IMR-90 (cell line): ENCODE measurements at regions not wholly inside any gene's neighbourhood (a gene's known extent, or its start where the extent isn't known, plus 50 kb on each side); places are given as distances from the start of the nearest gene placed in this dataset.

Source experiments
- ATAC-seq: fragments of 200-7000 bp; cut with Tn5 transposase; 2 replicates; pipeline ENCODE4 v1.9.1; 2020; ENCODE audit warnings: low read depth, mild to moderate bottlenecking, moderate library complexity
- BruUV-seq: library from RNA; stranded (reverse); fragments of 400-500 nt; replicated peaks from 2 replicates; lab custom pipeline; 2021; lab: Mats Ljungman, UMichigan
- CTCF ChIA-PET: fragments of 300-600 bp; formaldehyde crosslinking; extraction: SDS; loops from one replicate; lab custom pipeline; 2021; ENCODE audit warnings: antibody characterized with exemption; lab: Yijun Ruan, JAX
- POLR2A ChIA-PET: fragments of 300-600 bp; sonication (Branson Sonifier 250); formaldehyde crosslinking; loops from one replicate; lab custom pipeline; 2022; ENCODE audit warnings: antibody characterized with exemption; ENCODE audit not compliant: unreplicated experiment; lab: Charles Lee
- DNase-seq: peaks from one replicate; pipeline ENCODE4 v3.0.0; 2013
- H2AFZ ChIP-seq: replicated peaks from 2 replicates; pipeline ENCODE3; 2013; ENCODE audit warnings: low read length, mild to moderate bottlenecking; ENCODE audit not compliant: poor library complexity
- H2AK5ac ChIP-seq: 2 replicates; pipeline ENCODE4 v1.6.1; 2013; ENCODE audit warnings: low read depth, low read length, inconsistent platforms
- H2AK9ac ChIP-seq: replicated peaks from 2 replicates; pipeline ENCODE3; 2013; ENCODE audit warnings: mild to moderate bottlenecking, low read depth, low read length, moderate library complexity; ENCODE audit not compliant: poor library complexity
- H2BK120ac ChIP-seq: 2 replicates; pipeline ENCODE4 v1.6.1; 2013; ENCODE audit warnings: low read depth, low read length, inconsistent platforms
- H2BK15ac ChIP-seq: 3 replicates; pipeline ENCODE4 v1.6.1; 2013; ENCODE audit warnings: low read depth, low read length, inconsistent platforms
- H2BK20ac ChIP-seq: 2 replicates; pipeline ENCODE4 v1.6.1; 2013; ENCODE audit warnings: low read depth, mild to moderate bottlenecking, inconsistent platforms, low read length, moderate library complexity
- H2BK5ac ChIP-seq: 2 replicates; pipeline ENCODE4 v1.6.1; 2013; ENCODE audit warnings: mild to moderate bottlenecking, low read depth, low read length, inconsistent platforms; ENCODE audit not compliant: poor library complexity, severe bottlenecking
- H3K14ac ChIP-seq: replicated peaks from 2 replicates; pipeline ENCODE4 v1.6.1; 2013; ENCODE audit warnings: low read depth, low read length, inconsistent platforms
- H3K18ac ChIP-seq: 2 replicates; pipeline ENCODE4 v1.6.1; 2013; ENCODE audit warnings: low read depth, low read length, control low read depth
- H3K23ac ChIP-seq: 2 replicates; pipeline ENCODE4 v1.6.1; 2013; ENCODE audit warnings: low read depth, low read length, inconsistent platforms
- H3K27ac ChIP-seq: 2 replicates; pipeline ENCODE4 v1.5.1; 2013; ENCODE audit warnings: mild to moderate bottlenecking, control low read depth, low read length; ENCODE audit not compliant: insufficient read depth
- H3K27me3 ChIP-seq: 2 replicates; pipeline ENCODE4 v1.6.1; 2013; ENCODE audit warnings: low read length; ENCODE audit not compliant: control insufficient read depth, insufficient read depth
- H3K36me3 ChIP-seq: 2 replicates; pipeline ENCODE4 v1.6.1; 2013; ENCODE audit warnings: low read length, mixed read lengths; ENCODE audit not compliant: control insufficient read depth, insufficient read depth
- H3K4ac ChIP-seq: 2 replicates; pipeline ENCODE4 v1.6.1; 2013; ENCODE audit warnings: low read depth, low read length, inconsistent platforms
- H3K4me1 ChIP-seq: 2 replicates; pipeline ENCODE4 v1.6.1; 2013; ENCODE audit warnings: low read length, mixed read lengths; ENCODE audit not compliant: control insufficient read depth, insufficient read depth
- H3K4me2 ChIP-seq: 2 replicates; pipeline ENCODE4 v1.6.1; 2013; ENCODE audit warnings: low read depth, mild to moderate bottlenecking, control low read depth, low read length, moderate library complexity
- H3K4me3 ChIP-seq: 2 replicates; pipeline ENCODE4 v1.5.1; 2013; ENCODE audit warnings: low read depth, mild to moderate bottlenecking, control low read depth, low read length, moderate library complexity; ENCODE audit not compliant: insufficient read depth
- H3K56ac ChIP-seq: 2 replicates; pipeline ENCODE4 v1.6.1; 2013; ENCODE audit warnings: low read length, inconsistent platforms; ENCODE audit not compliant: insufficient read depth; ENCODE audit errors: extremely low read depth
- H3K79me1 ChIP-seq, 2 experiments: 2 replicates each; pipeline ENCODE4 v1.6.1; 2013; ENCODE audit warnings: low read length in 2 of 2, inconsistent platforms in 1 of 2, low read depth in 1 of 2
- H3K9ac ChIP-seq: 2 replicates; pipeline ENCODE4 v1.6.1; 2013; ENCODE audit warnings: low read depth, low read length, control low read depth
- H3K9me1 ChIP-seq: 2 replicates; pipeline ENCODE4 v1.6.1; 2013; ENCODE audit warnings: low read length, inconsistent platforms; ENCODE audit not compliant: insufficient read depth
- H3K9me3 ChIP-seq: 2 replicates; pipeline ENCODE4 v1.6.1; 2013; ENCODE audit warnings: low read length; ENCODE audit not compliant: control insufficient read depth, insufficient read depth
- H4K20me1 ChIP-seq: 2 replicates; pipeline ENCODE4 v1.6.1; 2013; ENCODE audit warnings: low read length, inconsistent platforms; ENCODE audit not compliant: insufficient read depth
- H4K5ac ChIP-seq: 2 replicates; pipeline ENCODE4 v1.6.1; 2013; ENCODE audit warnings: mild to moderate bottlenecking, low read depth, low read length, control low read depth
- H4K8ac ChIP-seq, 2 experiments: 2 replicates each; pipeline ENCODE4 v1.6.1; 2013; ENCODE audit warnings: low read depth in 2 of 2, low read length in 2 of 2, control low read depth in 1 of 2, inconsistent platforms in 1 of 2
- H4K91ac ChIP-seq: 2 replicates; pipeline ENCODE4 v1.6.1; 2013; ENCODE audit warnings: low read depth, low read length, inconsistent platforms; ENCODE audit not compliant: insufficient read depth
- POLR2A ChIP-seq: IDR thresholded peaks from 2 replicates; pipeline ENCODE4 v1.6.1; 2012; ENCODE audit warnings: mild to moderate bottlenecking, low read depth, low read length
- WGBS, 2 experiments: methylation state at CpG; one replicate each; pipeline versions ENCODE4 v1.1.5 to v1.1.7; 2013; ENCODE audit warnings: missing lambda C conversion rate in 2 of 2; ENCODE audit not compliant: insufficient read length in 1 of 2; ENCODE audit errors: extremely low coverage in 2 of 2; 5-methylcytosine and 5-hydroxymethylcytosine counted together
- dilution Hi-C: fragments of 300-500 bp; cut with HindIII; formaldehyde crosslinking; loops from one replicate; pipeline ENCODE4 v1.14.3; 2018; ENCODE audit warnings: low sequenced_read_pairs; ENCODE audit not compliant: unreplicated experiment
- in situ Hi-C: fragments of 300-500 bp; cut with MboI; formaldehyde crosslinking; loops from 3 replicates; pipeline ENCODE4 v1.14.3; 2019; ENCODE audit warnings: low sequenced_read_pairs, inconsistent platforms, mixed read lengths
- intact Hi-C: fragments of 100-400 bp; cut with micrococcal nuclease; formaldehyde crosslinking; loops from 2 replicates; pipeline ENCODE4 v1.10.0; 2022

DNA sequence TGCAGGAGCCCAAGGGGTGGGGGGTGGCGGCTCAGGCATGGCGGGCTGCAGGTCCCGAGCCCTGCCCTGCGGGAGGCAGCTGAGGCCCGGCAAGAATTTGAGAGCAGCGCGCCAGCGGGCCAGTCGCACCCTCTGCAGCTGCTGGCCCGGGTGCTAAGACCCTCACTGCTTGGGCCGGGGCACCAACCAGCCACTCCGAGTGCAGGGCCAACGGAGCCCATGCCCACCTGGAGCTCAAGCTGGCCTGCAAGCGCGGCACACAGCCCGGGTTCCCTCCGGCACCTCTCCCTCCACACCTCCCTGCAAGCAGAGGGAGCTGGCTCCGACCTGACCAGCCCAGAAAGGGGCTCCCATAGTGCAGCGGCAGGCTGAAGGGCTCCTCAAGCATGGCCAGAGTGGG is 758.2 kb upstream of the INTU start:
- no peak overlapping the region for H3K27ac ChIP-seq

More for the DNA sequence above, 758.2 kb upstream of the INTU start:
- in situ Hi-C loops (no loop called here), intact Hi-C loops (no loop called here), dilution Hi-C loops (no loop called here)
- Histone ChIP-seq H4K5ac (no peak overlapping the region), H4K20me1 (no peaks in the 10 kb centered on the region), H3K18ac (no peak overlapping the region), H2AK9ac (no peak overlapping the region), H2BK20ac (no peak overlapping the region), H4K91ac (no peak overlapping the region), H2AK5ac (no peak overlapping the region), H3K9me3 (no peaks in the 10 kb centered on the region), H3K27me3 (no peaks in the 10 kb centered on the region), H3K9me1 (no peaks in the 10 kb centered on the region), H2BK120ac (no peak overlapping the region), H3K79me1 (no peaks in the 10 kb centered on the region), H2BK5ac (no peak overlapping the region), H3K4ac (no peak overlapping the region), H2BK15ac (no peak overlapping the region), H3K4me3 (no peak overlapping the region), H3K14ac (no peak overlapping the region), H3K4me2 (no peak overlapping the region), H3K23ac (no peak overlapping the region), H3K36me3 (no peaks in the 10 kb centered on the region), H2AFZ (no peak overlapping the region), H4K8ac (no peak overlapping the region), H3K4me1 (no peaks in the 10 kb centered on the region), H3K9ac (no peak overlapping the region), H3K56ac (no peak overlapping the region)
- TF ChIP-seq POLR2A = no peak
- ATAC-seq (no peak), DNase-seq (no peak)
- no TSS peak for BruUV-seq
- 88% methylated on average over 8 of the region's 19 CpGs; no CpG with 5 or more reads in 1 of the 2 experiments for WGBS, 2 experiments
- POLR2A ChIA-PET = no interaction called here
- CTCF ChIA-PET = no interaction called here
